ENCODE measurements at regions not wholly inside any gene's neighbourhood (a gene's known extent, or its start where the extent isn't known, plus 50 kb on each side); places are given as distances from the start of the nearest gene placed in this dataset.
"Not testable (repeated sequence)": the region's sequence is repeated elsewhere in the genome, so short reads cannot be mapped to it uniquely, and the experiment has no call there.

- no peak for DNase-seq
Measured at GRCh38 chr4:96448315-96448872, 608.5 kb downstream of the PDHA2 start.

GRCh38 chr4:96455045-96455720 lies 615.3 kb downstream of the PDHA2 start:
- DNase-seq = no peak

- DNase-seq = not testable (repeated sequence)
Measured at GRCh38 chr4:96458031-96458430, 618.1 kb downstream of the PDHA2 start.

GRCh38 chr4:96459105-96459504 lies 619.2 kb downstream of the PDHA2 start:
- no peak for DNase-seq

GRCh38 chr4:96465834-96466233 lies 625.9 kb downstream of the PDHA2 start:
- no peak for DNase-seq

- no peak for DNase-seq
Measured at GRCh38 chr4:96471956-96472867, 632.3 kb downstream of the PDHA2 start.

- DNase-seq = no peak
Measured at GRCh38 chr4:96473246-96473645, 633.4 kb downstream of the PDHA2 start.

- no peak for DNase-seq
Measured at GRCh38 chr4:96483308-96484030, 643.6 kb downstream of the PDHA2 start.

GRCh38 chr4:96486563-96486962 lies 646.7 kb downstream of the PDHA2 start:
- no peak for DNase-seq

- no peak for DNase-seq
Measured at GRCh38 chr4:96497621-96498020, 657.7 kb downstream of the PDHA2 start.

- DNase-seq = no peak
Measured at GRCh38 chr4:96504386-96504785, 664.5 kb downstream of the PDHA2 start.

- no peak for DNase-seq
Measured at GRCh38 chr4:96509039-96509741, 669.3 kb downstream of the PDHA2 start.

GRCh38 chr4:96519291-96519690 lies 679.4 kb downstream of the PDHA2 start:
- DNase-seq = no peak

GRCh38 chr4:96521046-96521536 lies 681.2 kb downstream of the PDHA2 start:
- DNase-seq = no peak

GRCh38 chr4:96523611-96524010 lies 683.7 kb downstream of the PDHA2 start:
- DNase-seq = no peak

GRCh38 chr4:96524311-96524875 lies 684.5 kb downstream of the PDHA2 start:
- no peak for DNase-seq

- no peak for DNase-seq
Measured at GRCh38 chr4:96525898-96526297, 686.0 kb downstream of the PDHA2 start.

- no peak for DNase-seq
Measured at GRCh38 chr4:96526625-96527024, 686.7 kb downstream of the PDHA2 start.

GRCh38 chr4:96531836-96532235 lies 691.9 kb downstream of the PDHA2 start:
- no peak for DNase-seq

GRCh38 chr4:96543346-96543745 lies 703.5 kb downstream of the PDHA2 start:
- no peak for DNase-seq

GRCh38 chr4:96558466-96558865 lies 718.6 kb downstream of the PDHA2 start:
- no peak for DNase-seq

GRCh38 chr4:96566755-96567154 lies 726.9 kb downstream of the PDHA2 start:
- no peak for DNase-seq
